ENCODE measurements at regions not wholly inside any gene's neighbourhood (a gene's known extent, or its start where the extent isn't known, plus 50 kb on each side); places are given as distances from the start of the nearest gene placed in this dataset.

GRCh38 chr10:4070921-4071660 lies 286.1 kb upstream of the KLF6 start:
- no peak overlapping the region for H3K27ac Mint-ChIP-seq
- Histone ChIP-seq H3K23me2 (ENCODE audit: insufficient read length, low read depth, low read length, poor library complexity, severe bottlenecking) (no peaks in the 10 kb centered on the region), H3K27me3 (ENCODE audit: insufficient read depth, low read length) (no peaks in the 10 kb centered on the region), H3K9me3 (ENCODE audit: control insufficient read depth, low read depth, low read length) (no peaks in the 10 kb centered on the region), H4K5ac (ENCODE audit: insufficient read length, low read depth, low read length) (no peak overlapping the region), H2AK5ac (ENCODE audit: insufficient read length, low read length) (no peak overlapping the region), H3K79me2 (ENCODE audit: insufficient read depth, low read length) (no peaks in the 10 kb centered on the region), H3K23ac (ENCODE audit: insufficient read length, low read depth, low read length) (no peak overlapping the region), H4K8ac (replicated peaks; ENCODE audit: insufficient read length, low read depth, low read length) (no peak overlapping the region), H3K18ac (ENCODE audit: insufficient read length, low read depth, low read length) (no peak overlapping the region), H4K91ac (ENCODE audit: insufficient read length, low read depth, low read length) (no peak overlapping the region), H2BK15ac (ENCODE audit: low read depth, low read length) (no peak overlapping the region), H2AFZ (ENCODE audit: low read length) (no peak overlapping the region), H3T11ph (ENCODE audit: low read length) (no peak overlapping the region), H3K4me2 (ENCODE audit: insufficient read depth, insufficient read length, low read length) (no peak overlapping the region), H3K4me1 (ENCODE audit: insufficient read depth, low read length) (no peaks in the 10 kb centered on the region), H3K9ac (ENCODE audit: extremely low read depth, insufficient read length, low read length) (no peak overlapping the region), H3K14ac (ENCODE audit: insufficient read depth, low read length) (no peak overlapping the region), H2BK5ac (ENCODE audit: insufficient read length, low read length) (no peak overlapping the region), H2BK120ac (ENCODE audit: low read depth, low read length, poor library complexity, severe bottlenecking) (no peak overlapping the region), H2BK20ac (ENCODE audit: low read depth, low read length, poor library complexity, severe bottlenecking) (no peak overlapping the region), H3K56ac (ENCODE audit: insufficient read length, low read depth, low read length) (no peak overlapping the region), H3K79me1 (ENCODE audit: insufficient read depth, low read depth, low read length, poor library complexity, severe bottlenecking) (no peaks in the 10 kb centered on the region), H4K20me1 (ENCODE audit: control insufficient read depth, insufficient read depth, insufficient read length) (no peaks in the 10 kb centered on the region), H3K27ac (ENCODE audit: insufficient read length, low read depth, low read length) (no peak overlapping the region), H2BK12ac (ENCODE audit: insufficient read length, low read depth, low read length) (no peak overlapping the region), H3K4ac (ENCODE audit: low read depth, low read length) (no peak overlapping the region)
- H3K36me3 Mint-ChIP-seq (ENCODE audit: insufficient read depth in 1 of 3, low read depth in 3 of 3), result no peaks in the 10 kb centered on the region
- no peaks in the 10 kb centered on the region for H3K4me1 Mint-ChIP-seq
- DNase-seq, result no peak
- no peaks in the 10 kb centered on the region; a peak in 1 of 5 replicates for H3K9me3 Mint-ChIP-seq
- H3K27me3 Mint-ChIP-seq (ENCODE audit: low read depth), result no peaks in the 10 kb centered on the region
- WGBS (ENCODE audit: extremely low coverage, insufficient read length, low lambda C conversion rate), result no CpG with 5 or more reads among the region's 11 CpGs
- no peak overlapping the region for H3K4me3 Mint-ChIP-seq
- TF ChIP-seq, protein P1, sequence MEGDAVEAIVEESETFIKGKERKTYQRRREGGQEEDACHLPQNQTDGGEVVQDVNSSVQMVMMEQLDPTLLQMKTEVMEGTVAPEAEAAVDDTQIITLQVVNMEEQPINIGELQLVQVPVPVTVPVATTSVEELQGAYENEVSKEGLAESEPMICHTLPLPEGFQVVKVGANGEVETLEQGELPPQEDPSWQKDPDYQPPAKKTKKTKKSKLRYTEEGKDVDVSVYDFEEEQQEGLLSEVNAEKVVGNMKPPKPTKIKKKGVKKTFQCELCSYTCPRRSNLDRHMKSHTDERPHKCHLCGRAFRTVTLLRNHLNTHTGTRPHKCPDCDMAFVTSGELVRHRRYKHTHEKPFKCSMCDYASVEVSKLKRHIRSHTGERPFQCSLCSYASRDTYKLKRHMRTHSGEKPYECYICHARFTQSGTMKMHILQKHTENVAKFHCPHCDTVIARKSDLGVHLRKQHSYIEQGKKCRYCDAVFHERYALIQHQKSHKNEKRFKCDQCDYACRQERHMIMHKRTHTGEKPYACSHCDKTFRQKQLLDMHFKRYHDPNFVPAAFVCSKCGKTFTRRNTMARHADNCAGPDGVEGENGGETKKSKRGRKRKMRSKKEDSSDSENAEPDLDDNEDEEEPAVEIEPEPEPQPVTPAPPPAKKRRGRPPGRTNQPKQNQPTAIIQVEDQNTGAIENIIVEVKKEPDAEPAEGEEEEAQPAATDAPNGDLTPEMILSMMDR (conservative IDR thresholded peaks at IDR 0.05), result no peak
